Karpas-422 (cell line): ENCODE measurements at regions not wholly inside any gene's neighbourhood (a gene's known extent, or its start where the extent isn't known, plus 50 kb on each side); places are given as distances from the start of the nearest gene placed in this dataset.

Experiments
- DNase-seq: peaks from one replicate; pipeline ENCODE4 v3.0.0-alpha.2; 2015
- H2AFZ ChIP-seq: fragments of 200-600 bp; sonication (generic); 2 replicates; pipeline ENCODE4 v1.6.1; 2014; ENCODE audit warnings: antibody characterized with exemption, low read length, mixed read lengths
- H3K27ac ChIP-seq: fragments of 200-600 bp; sonication (generic); 2 replicates; pipeline ENCODE4 v1.5.1; 2014; ENCODE audit warnings: mild to moderate bottlenecking, low read length, moderate library complexity
- H3K27me3 ChIP-seq: fragments of 200-600 bp; sonication (generic); 2 replicates; pipeline ENCODE4 v1.6.1; 2014; ENCODE audit warnings: low read length, mixed read lengths
- H3K36me3 ChIP-seq: fragments of 200-600 bp; sonication (generic); 2 replicates; pipeline ENCODE4 v1.6.1; 2014; ENCODE audit warnings: low read length, mixed read lengths; ENCODE audit not compliant: insufficient read depth
- H3K4me1 ChIP-seq: fragments of 200-600 bp; sonication (generic); 2 replicates; pipeline ENCODE4 v1.6.1; 2014; ENCODE audit warnings: mild to moderate bottlenecking, low read length, mixed read lengths
- H3K4me2 ChIP-seq: fragments of 200-600 bp; sonication (generic); 2 replicates; pipeline ENCODE4 v1.6.1; 2014; ENCODE audit warnings: low read length, low read depth, mild to moderate bottlenecking; ENCODE audit not compliant: poor library complexity, severe bottlenecking
- H3K4me3 ChIP-seq: fragments of 200-600 bp; sonication (generic); 2 replicates; pipeline ENCODE4 v1.5.1; 2014; ENCODE audit warnings: mild to moderate bottlenecking, antibody characterized with exemption, low read length, mixed read lengths
- H3K79me2 ChIP-seq: fragments of 200-600 bp; sonication (generic); 2 replicates; pipeline ENCODE4 v1.6.1; 2014; ENCODE audit warnings: mild to moderate bottlenecking, low read length, mixed read lengths
- H3K9ac ChIP-seq: fragments of 200-600 bp; sonication (generic); 2 replicates; pipeline ENCODE4 v1.6.0; 2014; ENCODE audit warnings: low read length
- H3K9me2 ChIP-seq: fragments of 200-600 bp; sonication (generic), shearing (Covaris generic); replicated peaks from 2 replicates; pipeline ENCODE4 v1.6.0; 2014; ENCODE audit warnings: mild to moderate bottlenecking, low read length, moderate library complexity; ENCODE audit not compliant: insufficient read depth
- H3K9me3 ChIP-seq: fragments of 300-700, 200-600 bp; sonication (generic); 2 replicates; pipeline ENCODE4 v1.6.1; 2014; ENCODE audit warnings: low read length, mixed read lengths
- H4K20me1 ChIP-seq: fragments of 200-600 bp; sonication (generic); 2 replicates; pipeline ENCODE4 v1.6.1; 2014; ENCODE audit warnings: mild to moderate bottlenecking, antibody characterized with exemption, low read length, low read depth; ENCODE audit not compliant: insufficient read depth

DNA sequence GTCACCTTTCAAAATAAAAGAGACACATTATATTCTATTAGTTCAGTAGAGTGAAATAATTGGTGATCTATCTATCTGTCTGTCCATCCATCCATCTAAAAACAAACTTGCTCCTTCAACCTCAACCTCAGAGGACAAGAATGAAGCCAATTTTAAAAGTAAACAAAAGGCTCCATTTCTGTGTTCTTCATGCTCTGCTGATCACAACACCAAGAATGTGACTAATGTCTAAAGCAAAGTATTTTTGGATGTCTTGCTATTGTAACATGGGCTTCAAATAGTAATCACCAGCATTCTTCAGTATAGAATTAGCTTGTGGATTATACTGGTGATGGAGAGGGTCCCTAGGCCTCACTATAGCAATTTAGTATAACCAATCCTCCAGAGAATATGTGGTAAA, 1304.4 kb downstream of the MAT2B start:
- H3K4me1 ChIP-seq, result no peaks in the 10 kb centered on the region
- no peak overlapping the region for H2AFZ ChIP-seq
- H4K20me1 ChIP-seq, result no peaks in the 10 kb centered on the region
- H3K27me3 ChIP-seq, result no peaks in the 10 kb centered on the region
- H3K9me3 ChIP-seq, result peaks cover 16% of the 10 kb centered on the region; the same call in 1 of the 2 replicates
- no peak overlapping the region for H3K4me2 ChIP-seq
- no peak overlapping the region for H3K9ac ChIP-seq
- H3K27ac ChIP-seq, result no peak overlapping the region
- no peaks in the 10 kb centered on the region for H3K36me3 ChIP-seq
- H3K9me2 ChIP-seq, result no peaks in the 10 kb centered on the region
- H3K4me3 ChIP-seq, result no peak overlapping the region
- no peak for DNase-seq
- no peaks in the 10 kb centered on the region for H3K79me2 ChIP-seq

DNA sequence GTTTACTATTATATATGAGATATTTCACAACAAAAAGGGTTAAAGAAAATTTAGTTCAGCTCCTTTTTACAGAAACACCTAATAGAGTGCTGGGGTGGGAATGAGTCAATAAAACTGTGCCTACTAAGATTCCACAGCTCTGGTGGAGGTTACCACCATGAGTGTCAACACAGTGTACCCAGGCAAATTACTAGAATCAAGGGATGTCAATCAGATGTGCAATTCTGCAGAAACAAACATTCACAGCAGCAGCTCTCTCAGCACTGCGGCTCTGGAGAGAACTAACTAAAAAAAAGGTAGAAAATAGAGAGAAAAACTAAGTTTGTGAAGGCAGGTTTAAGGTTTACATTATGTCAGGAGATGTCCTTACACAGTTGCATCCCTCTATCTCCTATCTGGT, 1313.0 kb downstream of the MAT2B start:
- H3K79me2 ChIP-seq, result no peaks in the 10 kb centered on the region
- no peak overlapping the region for H3K9ac ChIP-seq
- no peak for DNase-seq
- H3K4me1 ChIP-seq, result no peaks in the 10 kb centered on the region
- no peak overlapping the region for H3K27ac ChIP-seq
- no peaks in the 10 kb centered on the region for H3K27me3 ChIP-seq
- H3K36me3 ChIP-seq, result no peaks in the 10 kb centered on the region
- no peaks in the 10 kb centered on the region for H3K9me2 ChIP-seq
- H3K4me3 ChIP-seq, result no peak overlapping the region
- H2AFZ ChIP-seq, result no peak overlapping the region
- no peaks in the 10 kb centered on the region for H4K20me1 ChIP-seq
- peaks cover 37% of the 10 kb centered on the region for H3K9me3 ChIP-seq
- no peak overlapping the region for H3K4me2 ChIP-seq

GRCh38 chr5:164824671-164825070, 1319.3 kb downstream of the MAT2B start:
- no peak overlapping the region for H3K4me2 ChIP-seq
- H2AFZ ChIP-seq, result no peak overlapping the region; the same call in 1 of the 2 replicates
- H3K9me3 ChIP-seq, result peaks cover 25% of the 10 kb centered on the region
- H3K4me3 ChIP-seq, result no peak overlapping the region
- no peaks in the 10 kb centered on the region for H3K4me1 ChIP-seq
- H3K36me3 ChIP-seq, result no peaks in the 10 kb centered on the region
- H3K79me2 ChIP-seq, result no peaks in the 10 kb centered on the region
- no peak overlapping the region for H3K9ac ChIP-seq
- H3K27me3 ChIP-seq, result no peaks in the 10 kb centered on the region
- no peak overlapping the region for H3K27ac ChIP-seq
- DNase-seq, result no peak
- no peaks in the 10 kb centered on the region for H4K20me1 ChIP-seq
- H3K9me2 ChIP-seq, result no peaks in the 10 kb centered on the region

- Histone ChIP-seq H3K9me3 (peaks cover 21% of the 10 kb centered on the region), H3K4me2 (no peak overlapping the region), H2AFZ (no peak overlapping the region), H3K9ac (no peak overlapping the region), H3K27ac (no peak overlapping the region), H3K79me2 (no peaks in the 10 kb centered on the region), H4K20me1 (no peaks in the 10 kb centered on the region), H3K27me3 (no peaks in the 10 kb centered on the region), H3K4me3 (no peak overlapping the region), H3K4me1 (no peaks in the 10 kb centered on the region), H3K36me3 (no peaks in the 10 kb centered on the region), H3K9me2 (no peaks in the 10 kb centered on the region)
- no peak for DNase-seq
These were observed 1327.1 kb downstream of the MAT2B start for GRCh38 chr5:164832516-164832915.

GRCh38 chr5:164844348-164844747, 1338.9 kb downstream of the MAT2B start:
- Histone ChIP-seq H3K4me3 (no peak overlapping the region), H3K27me3 (no peaks in the 10 kb centered on the region), H3K79me2 (no peaks in the 10 kb centered on the region), H3K36me3 (no peaks in the 10 kb centered on the region), H3K4me2 (no peak overlapping the region), H3K27ac (no peak overlapping the region), H4K20me1 (no peaks in the 10 kb centered on the region), H2AFZ (no peak overlapping the region), H3K4me1 (no peaks in the 10 kb centered on the region), H3K9me3 (peaks cover 9% of the 10 kb centered on the region; the same call in 1 of the 2 replicates), H3K9me2 (no peaks in the 10 kb centered on the region), H3K9ac (no peak overlapping the region)
- no peak for DNase-seq

- Histone ChIP-seq H3K4me1 (no peaks in the 10 kb centered on the region), H3K4me2 (no peak overlapping the region), H4K20me1 (no peaks in the 10 kb centered on the region), H3K9ac (no peak overlapping the region), H3K4me3 (no peak overlapping the region), H3K79me2 (no peaks in the 10 kb centered on the region), H3K27ac (no peak overlapping the region), H3K36me3 (no peaks in the 10 kb centered on the region), H2AFZ (no peak overlapping the region), H3K9me3 (peaks cover 34% of the 10 kb centered on the region), H3K9me2 (no peaks in the 10 kb centered on the region), H3K27me3 (no peaks in the 10 kb centered on the region)
- DNase-seq, result no peak
These were observed 1355.5 kb downstream of the MAT2B start for GRCh38 chr5:164860896-164861295.

GRCh38 chr5:164861610-164862009, 1356.2 kb downstream of the MAT2B start:
- no peak overlapping the region for H2AFZ ChIP-seq
- H3K9me3 ChIP-seq, result peaks cover 36% of the 10 kb centered on the region
- no peaks in the 10 kb centered on the region for H3K27me3 ChIP-seq
- H3K9me2 ChIP-seq, result no peaks in the 10 kb centered on the region
- no peak for DNase-seq
- no peak overlapping the region for H3K4me3 ChIP-seq
- H3K4me1 ChIP-seq, result no peaks in the 10 kb centered on the region
- no peak overlapping the region for H3K27ac ChIP-seq
- no peaks in the 10 kb centered on the region for H3K79me2 ChIP-seq
- no peak overlapping the region for H3K4me2 ChIP-seq
- no peak overlapping the region for H3K9ac ChIP-seq
- no peaks in the 10 kb centered on the region for H3K36me3 ChIP-seq
- no peaks in the 10 kb centered on the region for H4K20me1 ChIP-seq

DNA sequence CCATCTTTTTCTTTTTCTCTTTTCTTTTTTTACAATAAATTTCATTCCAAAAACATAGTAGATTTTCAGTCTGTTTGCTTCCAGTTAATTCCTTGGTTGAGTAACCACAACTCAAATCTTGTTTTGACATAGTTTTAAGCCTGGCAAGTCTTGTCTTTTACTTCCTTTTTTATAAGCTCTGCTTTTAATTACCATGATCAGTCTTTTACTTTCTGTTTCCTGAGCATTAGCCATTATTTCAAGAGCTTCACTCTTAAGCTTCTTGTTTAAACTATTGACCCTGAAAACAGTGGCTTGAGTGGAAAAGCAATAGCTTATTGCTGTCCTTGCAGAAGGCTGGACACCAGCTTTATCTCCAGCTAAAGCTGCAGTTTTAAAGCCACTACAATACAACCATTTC, 1363.3 kb downstream of the MAT2B start:
- DNase-seq, result no peak
- H3K4me2 ChIP-seq, result no peak overlapping the region

GRCh38 chr5:164869325-164869724, 1363.9 kb downstream of the MAT2B start:
- Histone ChIP-seq H3K9me3 (peaks cover 23% of the 10 kb centered on the region), H3K4me2 (no peak overlapping the region), H3K4me3 (no peak overlapping the region), H3K27ac (no peak overlapping the region), H3K36me3 (no peaks in the 10 kb centered on the region), H3K9ac (no peak overlapping the region), H3K27me3 (no peaks in the 10 kb centered on the region), H3K4me1 (no peaks in the 10 kb centered on the region), H3K79me2 (no peaks in the 10 kb centered on the region), H4K20me1 (no peaks in the 10 kb centered on the region), H2AFZ (no peak overlapping the region), H3K9me2 (no peaks in the 10 kb centered on the region)
- no peak for DNase-seq

More for the DNA sequence above, 1363.3 kb downstream of the MAT2B start:
- H3K36me3 ChIP-seq, result no peaks in the 10 kb centered on the region
- H3K79me2 ChIP-seq, result no peaks in the 10 kb centered on the region
- peaks cover 23% of the 10 kb centered on the region for H3K9me3 ChIP-seq
- no peaks in the 10 kb centered on the region for H3K4me1 ChIP-seq
- no peak overlapping the region for H3K9ac ChIP-seq
- no peaks in the 10 kb centered on the region for H3K27me3 ChIP-seq
- H3K4me3 ChIP-seq, result no peak overlapping the region
- no peaks in the 10 kb centered on the region for H4K20me1 ChIP-seq
- H2AFZ ChIP-seq, result no peak overlapping the region
- H3K27ac ChIP-seq, result no peak overlapping the region
- no peaks in the 10 kb centered on the region for H3K9me2 ChIP-seq
